HUES6 (cell line): ENCODE measurements at regions not wholly inside any gene's neighbourhood (a gene's known extent, or its start where the extent isn't known, plus 50 kb on each side); places are given as distances from the start of the nearest gene placed in this dataset.

Experiments
- H3K27ac ChIP-seq: 2 replicates; pipeline ENCODE4 v1.7.0; 2013; ENCODE audit warnings: low read depth, mild to moderate bottlenecking, low read length, inconsistent platforms
- H3K27me3 ChIP-seq: 2 replicates; pipeline ENCODE4 v1.6.1; 2013; ENCODE audit warnings: low read length; ENCODE audit not compliant: control insufficient read depth, insufficient read depth
- H3K36me3 ChIP-seq: 2 replicates; pipeline ENCODE4 v1.6.1; 2013; ENCODE audit warnings: low read length; ENCODE audit not compliant: control insufficient read depth, insufficient read depth
- H3K4me1 ChIP-seq: 2 replicates; pipeline ENCODE4 v1.6.1; 2013; ENCODE audit warnings: low read length; ENCODE audit not compliant: control insufficient read depth, insufficient read depth
- H3K4me3 ChIP-seq: 2 replicates; pipeline ENCODE4 v1.5.1; 2013; ENCODE audit warnings: low read depth, low read length
- H3K9ac ChIP-seq: one replicate; pipeline ENCODE4 v1.6.1; 2013; ENCODE audit warnings: mild to moderate bottlenecking, low read length
- H3K9me3 ChIP-seq: 2 replicates; pipeline ENCODE4 v1.6.1; 2013; ENCODE audit warnings: low read depth, low read length; ENCODE audit not compliant: control insufficient read depth, insufficient read depth

- H3K36me3 ChIP-seq = no peaks in the 10 kb centered on the region
- H3K4me1 ChIP-seq = no peaks in the 10 kb centered on the region
- no peak overlapping the region for H3K4me3 ChIP-seq
- no peak overlapping the region for H3K9ac ChIP-seq
- H3K27me3 ChIP-seq = no peaks in the 10 kb centered on the region
- no peaks in the 10 kb centered on the region for H3K9me3 ChIP-seq
- H3K27ac ChIP-seq = no peak overlapping the region
Observed at GRCh38 chr1:193318347-193318746, 131.9 kb upstream of the B3GALT2 start.

GRCh38 chr1:193313354-193314140 is 127.1 kb upstream of the B3GALT2 start:
- Histone ChIP-seq H3K4me1 (no peaks in the 10 kb centered on the region), H3K27me3 (no peaks in the 10 kb centered on the region), H3K4me3 (no peak overlapping the region), H3K27ac (no peak overlapping the region), H3K9ac (no peak overlapping the region), H3K9me3 (no peaks in the 10 kb centered on the region), H3K36me3 (no peaks in the 10 kb centered on the region)

GRCh38 chr1:193312432-193312831 is 126.0 kb upstream of the B3GALT2 start:
- Histone ChIP-seq H3K9ac (no peak overlapping the region), H3K27ac (no peak overlapping the region), H3K36me3 (no peaks in the 10 kb centered on the region), H3K9me3 (no peaks in the 10 kb centered on the region), H3K4me3 (no peak overlapping the region), H3K4me1 (no peaks in the 10 kb centered on the region), H3K27me3 (no peaks in the 10 kb centered on the region)

- H3K4me3 ChIP-seq = no peak overlapping the region
Observed at GRCh38 chr1:193311226-193311948, 125.0 kb upstream of the B3GALT2 start.

GRCh38 chr1:193310564-193310963 is 124.2 kb upstream of the B3GALT2 start:
- no peak overlapping the region for H3K9ac ChIP-seq
- H3K4me1 ChIP-seq = no peaks in the 10 kb centered on the region
- no peaks in the 10 kb centered on the region for H3K27me3 ChIP-seq
- no peaks in the 10 kb centered on the region for H3K9me3 ChIP-seq
- no peak overlapping the region for H3K27ac ChIP-seq
- H3K36me3 ChIP-seq = no peaks in the 10 kb centered on the region
- H3K4me3 ChIP-seq = no peak overlapping the region

More at GRCh38 chr1:193311226-193311948, 125.0 kb upstream of the B3GALT2 start:
- Histone ChIP-seq H3K4me1 (no peaks in the 10 kb centered on the region), H3K9ac (no peak overlapping the region), H3K27ac (no peak overlapping the region), H3K9me3 (no peaks in the 10 kb centered on the region), H3K36me3 (no peaks in the 10 kb centered on the region), H3K27me3 (no peaks in the 10 kb centered on the region)

GRCh38 chr1:193309936-193310475 is 123.6 kb upstream of the B3GALT2 start:
- Histone ChIP-seq H3K27ac (no peak overlapping the region), H3K4me1 (no peaks in the 10 kb centered on the region), H3K9me3 (no peaks in the 10 kb centered on the region), H3K36me3 (no peaks in the 10 kb centered on the region), H3K27me3 (no peaks in the 10 kb centered on the region), H3K9ac (no peak overlapping the region), H3K4me3 (no peak overlapping the region)

- Histone ChIP-seq H3K4me3 (no peak overlapping the region), H3K27ac (no peak overlapping the region)
Observed at GRCh38 chr1:193308438-193308837, 122.0 kb upstream of the B3GALT2 start.

GRCh38 chr1:193306430-193306829 is 120.0 kb upstream of the B3GALT2 start:
- H3K9ac ChIP-seq = no peak overlapping the region
- H3K36me3 ChIP-seq = no peaks in the 10 kb centered on the region
- H3K4me3 ChIP-seq = no peak overlapping the region
- H3K27me3 ChIP-seq = no peaks in the 10 kb centered on the region
- H3K9me3 ChIP-seq = no peaks in the 10 kb centered on the region
- no peak overlapping the region for H3K27ac ChIP-seq
- no peaks in the 10 kb centered on the region for H3K4me1 ChIP-seq

More at GRCh38 chr1:193308438-193308837, 122.0 kb upstream of the B3GALT2 start:
- no peaks in the 10 kb centered on the region for H3K9me3 ChIP-seq
- no peaks in the 10 kb centered on the region for H3K4me1 ChIP-seq
- H3K27me3 ChIP-seq = no peaks in the 10 kb centered on the region
- H3K36me3 ChIP-seq = no peaks in the 10 kb centered on the region
- no peak overlapping the region for H3K9ac ChIP-seq
